ENCODE measurements at regions not wholly inside any gene's neighbourhood (a gene's known extent, or its start where the extent isn't known, plus 50 kb on each side); places are given as distances from the start of the nearest gene placed in this dataset.

- no peak for TF ChIP-seq POLR2A (IDR thresholded peaks at IDR 0.05)
- no peak for TF ChIP-seq CTCF (IDR thresholded peaks at IDR 0.05)
Observed at GRCh38 chr21:32132409-32132808, 146.4 kb downstream of the MIS18A start.
